MM.1S (cell line): ENCODE measurements at regions not wholly inside any gene's neighbourhood (a gene's known extent, or its start where the extent isn't known, plus 50 kb on each side); places are given as distances from the start of the nearest gene placed in this dataset.
"Not testable (repeated sequence)": the region's sequence is repeated elsewhere in the genome, so short reads cannot be mapped to it uniquely, and the experiment has no call there.

Experiments used
- DNase-seq: peaks from one replicate; pipeline ENCODE4 v3.0.0-alpha.2; 2015
- H2AFZ ChIP-seq: fragments of 300-600 bp; sonication (generic); 2 replicates; pipeline ENCODE4 v1.6.0; 2016; ENCODE audit warnings: antibody characterized with exemption, low read length
- H3F3A ChIP-seq: fragments of 300-600 bp; sonication (generic); 2 replicates; pipeline ENCODE4 v1.6.1; 2016; ENCODE audit warnings: mild to moderate bottlenecking, antibody characterized with exemption, low read length, moderate library complexity, mixed read lengths; ENCODE audit not compliant: insufficient read depth
- H3K27ac ChIP-seq: fragments of 300-600 bp; sonication (generic); 2 replicates; pipeline ENCODE4 v1.5.1; 2016; ENCODE audit warnings: mild to moderate bottlenecking, low read length
- H3K27me3 ChIP-seq: fragments of 300-600 bp; sonication (generic); replicated peaks from 2 replicates; pipeline ENCODE4 v1.6.0; 2016; ENCODE audit warnings: low read length; ENCODE audit not compliant: insufficient read depth
- H3K36me3 ChIP-seq: fragments of 300-600 bp; sonication (generic); replicated peaks from 2 replicates; pipeline ENCODE4 v1.6.1; 2016; ENCODE audit warnings: mild to moderate bottlenecking, low read length, mixed read lengths; ENCODE audit not compliant: insufficient read depth
- H3K4me1 ChIP-seq: fragments of 300-600 bp; sonication (generic); 2 replicates; pipeline ENCODE4 v1.6.1; 2016; ENCODE audit warnings: low read length, mixed read lengths
- H3K4me2 ChIP-seq: fragments of 300-600 bp; sonication (generic); 2 replicates; pipeline ENCODE4 v1.6.0; 2016; ENCODE audit warnings: low read depth, low read length
- H3K4me3 ChIP-seq: fragments of 300-600 bp; sonication (generic); 2 replicates; pipeline ENCODE4 v1.5.1; 2016; ENCODE audit warnings: low read length, mixed read lengths
- H3K79me2 ChIP-seq: fragments of 300-600 bp; sonication (generic); 2 replicates; pipeline ENCODE4 v1.6.1; 2016; ENCODE audit warnings: mixed run types, low read length, mixed read lengths
- H3K9ac ChIP-seq: fragments of 300-600 bp; sonication (generic); 2 replicates; pipeline ENCODE4 v1.6.1; 2016; ENCODE audit warnings: low read length, mixed read lengths
- H3K9me2 ChIP-seq: fragments of 300-600 bp; sonication (generic); replicated peaks from 2 replicates; pipeline ENCODE4 v1.6.1; 2016; ENCODE audit warnings: mild to moderate bottlenecking, low read length, mixed read lengths; ENCODE audit not compliant: insufficient read depth
- H3K9me3 ChIP-seq: fragments of 300-600 bp; sonication (generic); replicated peaks from 2 replicates; pipeline ENCODE4 v1.6.1; 2016; ENCODE audit warnings: mild to moderate bottlenecking, low read length, mixed read lengths; ENCODE audit not compliant: insufficient read depth
- H4K20me1 ChIP-seq: fragments of 300-600 bp; sonication (generic); 2 replicates; pipeline ENCODE4 v1.6.1; 2016; ENCODE audit warnings: mild to moderate bottlenecking, low read length, moderate library complexity, mixed read lengths; ENCODE audit not compliant: insufficient read depth

DNA sequence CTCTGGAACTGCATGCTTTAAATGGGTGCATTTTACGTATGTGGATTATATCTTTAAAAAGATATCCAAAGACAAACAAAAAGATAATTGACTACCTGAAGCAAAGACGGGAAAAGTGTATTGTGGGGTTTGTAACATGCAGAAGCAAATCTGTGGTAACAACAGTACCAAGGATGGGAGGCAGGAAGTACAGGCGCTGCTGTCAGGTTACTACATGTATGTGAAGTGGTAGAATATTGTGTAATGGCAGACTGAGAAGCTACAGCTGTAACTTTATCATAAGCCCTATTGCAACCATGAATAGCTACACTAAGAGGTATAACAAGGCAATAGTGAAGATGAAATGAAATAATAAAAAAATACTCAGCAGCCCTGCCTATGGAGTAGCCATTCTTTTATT, 192.7 kb downstream of the NPIPB11 start:
- not testable (repeated sequence) for H3K4me1 ChIP-seq, H3K9ac ChIP-seq, H3K36me3 ChIP-seq, H3F3A ChIP-seq, H3K27ac ChIP-seq, H3K79me2 ChIP-seq, H2AFZ ChIP-seq, DNase-seq, H3K9me3 ChIP-seq, H3K27me3 ChIP-seq, H3K4me2 ChIP-seq, H3K9me2 ChIP-seq, H3K4me3 ChIP-seq, H4K20me1 ChIP-seq

DNA sequence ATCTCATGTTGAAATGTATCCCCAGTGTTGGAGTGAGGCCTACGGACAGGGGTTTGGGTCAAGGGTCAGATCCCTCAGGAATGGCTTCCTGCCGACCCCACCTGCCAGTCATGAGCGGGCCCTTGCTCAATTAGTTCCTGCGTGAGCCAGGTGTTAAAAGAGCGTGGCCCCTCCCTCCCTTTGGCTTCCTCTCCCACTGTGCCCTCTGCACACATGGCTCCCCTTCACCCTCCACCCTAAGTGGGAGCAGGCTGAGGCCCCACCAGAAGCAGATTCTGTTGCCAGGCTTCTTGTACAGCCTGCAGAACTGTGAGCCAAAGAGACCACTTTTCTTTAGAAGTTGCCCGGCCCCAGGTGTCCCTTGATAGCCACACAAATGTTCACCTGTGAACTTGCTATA, 193.3 kb downstream of the NPIPB11 start:
- not testable (repeated sequence) for H3F3A ChIP-seq, H3K4me3 ChIP-seq, H4K20me1 ChIP-seq, H3K4me1 ChIP-seq, H3K9me2 ChIP-seq, H3K9me3 ChIP-seq, H2AFZ ChIP-seq, H3K4me2 ChIP-seq, H3K27me3 ChIP-seq, H3K27ac ChIP-seq, H3K36me3 ChIP-seq, DNase-seq, H3K79me2 ChIP-seq, H3K9ac ChIP-seq

DNA sequence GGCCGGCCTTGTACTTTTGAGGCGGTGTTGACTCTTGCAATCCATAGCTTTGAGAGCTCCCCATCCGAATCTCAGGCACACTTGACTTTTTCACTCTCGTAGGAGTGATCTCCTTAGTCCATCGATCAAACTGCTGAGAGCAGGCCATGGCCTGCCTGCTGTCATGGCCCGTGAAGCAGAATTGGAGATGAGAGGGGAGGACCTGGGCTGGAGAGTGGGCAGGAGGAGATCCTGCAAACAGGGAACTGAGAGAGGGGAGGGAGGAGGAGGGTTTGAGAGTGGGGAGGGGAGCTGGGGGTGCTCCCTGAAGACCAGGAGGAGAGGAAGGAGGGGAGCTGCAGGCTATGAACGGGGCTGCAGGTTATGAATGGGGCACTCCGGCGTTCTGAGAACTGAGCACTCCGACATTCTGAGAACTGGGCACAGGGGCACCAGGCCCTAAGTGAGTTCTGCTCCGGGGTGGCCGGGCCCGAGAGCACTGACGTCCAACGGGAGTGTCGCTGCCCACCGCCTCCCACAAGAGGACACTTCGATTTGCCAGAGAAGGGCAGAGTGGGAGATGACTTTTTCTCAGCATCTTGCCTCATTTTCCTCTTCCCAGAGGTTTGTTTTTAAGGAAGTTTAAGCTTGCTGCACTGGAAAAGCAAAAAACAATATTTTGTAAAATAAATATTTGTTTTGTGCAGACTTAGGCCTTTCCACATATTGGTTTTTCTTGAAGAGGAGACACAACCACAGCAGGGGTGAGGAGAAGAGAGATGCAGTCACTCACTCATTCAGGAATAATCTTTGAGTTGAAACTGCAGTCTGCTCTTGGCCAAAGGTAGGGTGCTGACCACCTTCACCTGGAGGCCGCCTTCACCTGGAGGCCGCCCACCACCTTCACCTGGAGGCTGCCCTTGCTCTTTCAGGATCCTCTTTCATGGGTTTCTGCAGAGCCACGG, 194.2 kb downstream of the NPIPB11 start:
- H4K20me1 ChIP-seq, H3K27ac ChIP-seq, H3K9ac ChIP-seq, H3K9me3 ChIP-seq, H3K4me1 ChIP-seq, H3K79me2 ChIP-seq, H3K9me2 ChIP-seq, DNase-seq, H3K4me3 ChIP-seq, H3K27me3 ChIP-seq, H3K36me3 ChIP-seq, H3F3A ChIP-seq, H2AFZ ChIP-seq, H3K4me2 ChIP-seq: not testable (repeated sequence)

DNA sequence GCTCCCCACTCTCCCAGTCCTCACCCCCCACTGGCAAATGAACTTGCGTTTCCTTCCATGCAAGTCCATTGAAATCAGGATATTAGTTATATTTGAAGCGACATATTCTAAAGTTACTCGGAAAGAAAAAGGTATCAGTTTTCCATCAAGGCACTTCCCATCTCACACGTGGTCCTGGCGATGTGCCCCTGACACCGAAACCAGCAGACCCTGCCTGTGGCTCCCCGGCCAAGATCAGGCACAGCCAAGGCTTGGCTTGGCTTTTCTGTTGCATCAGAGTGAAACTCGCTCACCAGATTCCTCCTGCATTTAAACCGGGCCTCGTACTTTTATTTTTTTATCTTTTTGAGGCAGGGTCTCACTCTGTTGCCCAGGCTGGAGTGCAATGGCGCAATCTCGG, 195.1 kb downstream of the NPIPB11 start:
- not testable (repeated sequence) for H3K4me1 ChIP-seq, H3K27me3 ChIP-seq, H3K9me2 ChIP-seq

DNA sequence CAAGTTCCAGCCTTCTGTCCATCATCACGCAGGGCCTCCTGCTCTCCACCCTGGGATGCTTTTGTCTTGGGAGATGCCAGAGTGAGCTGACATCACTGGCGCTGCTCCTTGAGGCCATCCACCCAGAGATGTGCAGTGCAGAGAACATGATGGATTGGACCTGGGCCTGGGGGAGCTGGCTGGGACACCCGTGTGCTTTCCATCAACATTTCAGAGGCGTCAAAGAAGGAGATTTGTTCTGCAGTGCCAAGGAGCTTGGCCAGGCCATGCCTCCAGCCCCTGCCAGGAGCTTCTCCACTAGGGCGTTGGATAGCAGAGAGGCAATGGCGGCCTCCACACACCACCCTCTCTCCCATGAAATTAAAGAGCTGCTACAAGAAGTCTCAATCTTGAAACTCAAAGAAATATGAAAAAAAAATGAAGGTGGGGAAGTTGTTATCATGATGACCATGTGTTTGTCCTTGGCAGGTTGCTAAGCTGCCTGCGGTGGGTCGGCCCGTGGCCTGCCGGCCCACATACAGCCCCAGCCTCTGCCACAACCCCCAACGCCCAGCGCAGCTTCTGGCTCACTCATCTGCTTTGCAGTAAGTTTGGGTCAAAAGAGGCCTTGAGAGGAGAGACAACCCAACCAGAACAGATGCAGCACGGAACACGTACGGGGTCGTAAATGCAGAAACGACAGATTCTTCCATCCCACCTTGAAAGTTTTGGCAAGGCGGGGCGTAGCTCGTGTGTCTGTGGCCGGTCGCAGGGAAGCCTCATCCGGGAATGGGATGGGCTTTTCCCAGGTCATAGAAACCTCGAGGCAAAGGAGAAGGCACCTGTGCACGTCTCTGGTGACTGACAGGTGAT, 196.0 kb downstream of the NPIPB11 start:
- not testable (repeated sequence) for H3K27me3 ChIP-seq, H4K20me1 ChIP-seq, H3K4me3 ChIP-seq, H3K9me2 ChIP-seq, H3K4me2 ChIP-seq, H3F3A ChIP-seq, H3K9me3 ChIP-seq, H3K36me3 ChIP-seq, DNase-seq, H3K79me2 ChIP-seq, H3K27ac ChIP-seq, H3K4me1 ChIP-seq, H2AFZ ChIP-seq, H3K9ac ChIP-seq

More for the DNA sequence above, 195.1 kb downstream of the NPIPB11 start:
- not testable (repeated sequence) for H3K9me3 ChIP-seq, DNase-seq, H3K79me2 ChIP-seq, H3K9ac ChIP-seq, H2AFZ ChIP-seq, H3K4me2 ChIP-seq, H4K20me1 ChIP-seq, H3K4me3 ChIP-seq, H3K27ac ChIP-seq, H3K36me3 ChIP-seq, H3F3A ChIP-seq

DNA sequence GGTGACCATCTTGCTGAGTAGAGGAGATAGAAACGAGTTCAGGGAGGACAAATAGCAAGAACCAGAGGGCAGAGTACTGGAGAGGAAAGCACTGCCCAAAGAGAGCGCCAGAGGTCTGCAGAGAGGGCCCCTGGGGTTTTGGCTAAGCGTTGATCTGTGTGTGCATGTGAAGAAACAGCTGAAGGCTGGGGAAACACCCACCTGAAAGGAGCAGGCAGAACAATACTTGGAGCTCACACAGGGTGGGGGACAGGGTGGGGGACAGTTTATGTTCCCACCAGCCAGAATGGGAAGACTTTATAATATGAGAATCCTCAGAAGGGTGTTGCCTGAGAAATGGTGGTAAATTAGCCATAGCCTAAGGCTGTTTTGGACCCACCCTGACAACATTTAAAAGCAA, 200.4 kb downstream of the NPIPB11 start:
- H3K4me3 ChIP-seq, DNase-seq: not testable (repeated sequence)

DNA sequence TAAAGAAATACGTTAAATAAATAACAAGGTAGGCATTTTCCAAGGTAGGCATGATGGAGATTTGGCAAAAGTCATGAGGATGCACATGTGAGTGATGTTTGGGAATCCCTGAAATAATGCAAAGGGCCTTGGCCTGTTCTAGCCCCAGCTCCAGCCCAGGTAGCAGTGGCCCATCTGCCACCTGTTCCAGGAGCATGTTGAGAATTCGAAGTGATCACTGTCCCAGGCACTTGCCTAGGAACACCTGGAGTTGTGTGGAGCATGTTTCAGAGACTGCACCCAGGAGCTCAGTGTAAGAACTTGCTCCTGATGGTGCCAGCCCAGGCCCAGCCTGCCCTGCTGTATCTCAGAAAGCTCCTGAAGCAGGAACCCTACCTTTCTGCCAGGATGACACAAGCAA, 201.4 kb downstream of the NPIPB11 start:
- not testable (repeated sequence) for H3K4me2 ChIP-seq, H3K36me3 ChIP-seq, H3K9me2 ChIP-seq, DNase-seq, H3K9me3 ChIP-seq, H3K4me3 ChIP-seq, H3F3A ChIP-seq, H3K79me2 ChIP-seq, H3K4me1 ChIP-seq, H3K27ac ChIP-seq, H3K9ac ChIP-seq, H2AFZ ChIP-seq, H3K27me3 ChIP-seq, H4K20me1 ChIP-seq

More for the DNA sequence above, 200.4 kb downstream of the NPIPB11 start:
- H3K79me2 ChIP-seq, H3F3A ChIP-seq, H3K27me3 ChIP-seq, H3K9me2 ChIP-seq, H3K4me2 ChIP-seq, H2AFZ ChIP-seq, H4K20me1 ChIP-seq, H3K27ac ChIP-seq, H3K36me3 ChIP-seq, H3K9ac ChIP-seq, H3K4me1 ChIP-seq, H3K9me3 ChIP-seq: not testable (repeated sequence)
